ENCODE measurements at regions not wholly inside any gene's neighbourhood (a gene's known extent, or its start where the extent isn't known, plus 50 kb on each side); places are given as distances from the start of the nearest gene placed in this dataset.
A peak's percentile ranks its signal among the peaks of the same experiment; 100 is the strongest.
"Not testable (repeated sequence)": the region's sequence is repeated elsewhere in the genome, so short reads cannot be mapped to it uniquely, and the experiment has no call there.

GRCh38 chr6:112957536-112957916, 610.4 kb downstream of the RFPL4B start:
- Histone ChIP-seq H3K36me3 (no peaks in the 10 kb centered on the region), H3K4me3 (no peak overlapping the region), H3K27me3 (no peaks in the 10 kb centered on the region), H3K4me1 (ENCODE audit: low read depth) (peaks cover 9% of the 10 kb centered on the region), H3K27ac (peak overlapping the region; percentile 86), H3K9me3 (ENCODE audit: low read depth) (no peaks in the 10 kb centered on the region)
- no peak for TF ChIP-seq CTCF (IDR thresholded peaks at IDR 0.05; ENCODE audit: low read depth, low read length)
- DNase-seq (ENCODE audit: low read depth in 1 of 2, low spot score in 1 of 2), result no peak

- not testable (repeated sequence) for H3K4me3 ChIP-seq; H3K9me3 ChIP-seq (ENCODE audit: low read depth); H3K4me1 ChIP-seq (ENCODE audit: low read depth); H3K36me3 ChIP-seq; DNase-seq (ENCODE audit: low read depth in 1 of 2, low spot score in 1 of 2); H3K27me3 ChIP-seq; H3K27ac ChIP-seq
These were observed 613.0 kb downstream of the RFPL4B start for GRCh38 chr6:112960130-112960529.

- Histone ChIP-seq H3K4me1 (ENCODE audit: low read depth) (no peaks in the 10 kb centered on the region), H3K4me3 (no peak overlapping the region), H3K27ac (no peak overlapping the region), H3K9me3 (ENCODE audit: low read depth) (no peaks in the 10 kb centered on the region), H3K36me3 (no peaks in the 10 kb centered on the region), H3K27me3 (no peaks in the 10 kb centered on the region)
- TF ChIP-seq CTCF (IDR thresholded peaks at IDR 0.05; ENCODE audit: low read depth, low read length), result no peak
- no peak for DNase-seq (ENCODE audit: low read depth in 1 of 2, low spot score in 1 of 2)
These were observed 620.8 kb downstream of the RFPL4B start for GRCh38 chr6:112967974-112968373.

GRCh38 chr6:112971651-112972050, 624.5 kb downstream of the RFPL4B start:
- DNase-seq (ENCODE audit: low read depth in 1 of 2, low spot score in 1 of 2), result no peak
- no peaks in the 10 kb centered on the region for H3K27me3 ChIP-seq
- TF ChIP-seq CTCF (IDR thresholded peaks at IDR 0.05; ENCODE audit: low read depth, low read length), result no peak
- H3K36me3 ChIP-seq, result no peaks in the 10 kb centered on the region
- H3K27ac ChIP-seq, result no peak overlapping the region
- no peaks in the 10 kb centered on the region for H3K4me1 ChIP-seq (ENCODE audit: low read depth)
- no peaks in the 10 kb centered on the region for H3K9me3 ChIP-seq (ENCODE audit: low read depth)
- H3K4me3 ChIP-seq, result no peak overlapping the region

GRCh38 chr6:112974931-112975330, 627.8 kb downstream of the RFPL4B start:
- H3K27me3 ChIP-seq; H3K9me3 ChIP-seq (ENCODE audit: low read depth); H3K36me3 ChIP-seq; H3K27ac ChIP-seq; DNase-seq (ENCODE audit: low read depth in 1 of 2, low spot score in 1 of 2); H3K4me3 ChIP-seq; H3K4me1 ChIP-seq (ENCODE audit: low read depth): not testable (repeated sequence)

- DNase-seq (ENCODE audit: low read depth in 1 of 2, low spot score in 1 of 2); H3K27ac ChIP-seq; H3K4me1 ChIP-seq (ENCODE audit: low read depth); H3K9me3 ChIP-seq (ENCODE audit: low read depth); H3K27me3 ChIP-seq; H3K36me3 ChIP-seq; H3K4me3 ChIP-seq: not testable (repeated sequence)
These were observed 629.4 kb downstream of the RFPL4B start for GRCh38 chr6:112976579-112976978.

GRCh38 chr6:112979830-112980229, 632.7 kb downstream of the RFPL4B start:
- no peaks in the 10 kb centered on the region for H3K27me3 ChIP-seq

More at GRCh38 chr6:112979830-112980229, 632.7 kb downstream of the RFPL4B start:
- TF ChIP-seq CTCF (IDR thresholded peaks at IDR 0.05; ENCODE audit: low read depth, low read length), result no peak
- Histone ChIP-seq H3K9me3 (ENCODE audit: low read depth) (no peaks in the 10 kb centered on the region), H3K4me3 (no peak overlapping the region), H3K27ac (no peak overlapping the region), H3K36me3 (no peaks in the 10 kb centered on the region), H3K4me1 (ENCODE audit: low read depth) (peaks cover 3% of the 10 kb centered on the region)
- DNase-seq (ENCODE audit: low read depth in 1 of 2, low spot score in 1 of 2), result peak in 1 of 2 donors; percentile 58
